Body of pancreas (tissue), 4 donors: ENCODE measurements at regions not wholly inside any gene's neighbourhood (a gene's known extent, or its start where the extent isn't known, plus 50 kb on each side); places are given as distances from the start of the nearest gene placed in this dataset.
"Not testable (repeated sequence)": the region's sequence is repeated elsewhere in the genome, so short reads cannot be mapped to it uniquely, and the experiment has no call there.

Experiments
- POLR2A ChIP-seq, 3 donors: fragments of 450-650 bp; IDR thresholded peaks; one replicate each; pipeline ENCODE4 v1.6.1; 2016; ENCODE audit warnings: antibody characterized with exemption in 3 of 3, mild to moderate bottlenecking in 2 of 3
- TF ChIP-seq, protein P1 (sequence below), 7 experiments: fragments of 450-650 bp in 4 of 7; fragments of 200-600 bp in 3 of 7; sonication (generic) in 3 of 7; IDR thresholded peaks; one replicate each; pipeline ENCODE4 v1.5.1; 2016 to 2019; ENCODE audit warnings: antibody characterized with exemption in 7 of 7

DNA sequence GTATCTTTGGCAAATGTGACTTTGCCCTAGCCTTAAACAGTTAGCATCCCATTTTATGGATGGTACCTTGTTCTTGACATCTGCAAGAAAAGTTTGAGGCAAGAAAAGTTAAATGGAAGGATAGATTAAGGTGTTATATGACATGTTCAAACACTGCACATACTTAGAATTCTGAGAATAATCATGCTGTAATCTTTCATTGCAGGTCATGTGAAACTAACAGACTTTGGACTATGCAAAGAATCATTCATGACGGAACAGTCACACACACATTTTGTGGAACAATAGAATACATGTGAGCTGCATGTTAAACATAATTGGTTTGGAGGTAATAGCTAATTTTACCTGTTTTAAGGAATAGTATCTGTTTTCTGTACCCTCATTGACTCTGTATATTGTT, 144.9 kb downstream of the CDRT15L2 start:
- TF ChIP-seq, protein P1, sequence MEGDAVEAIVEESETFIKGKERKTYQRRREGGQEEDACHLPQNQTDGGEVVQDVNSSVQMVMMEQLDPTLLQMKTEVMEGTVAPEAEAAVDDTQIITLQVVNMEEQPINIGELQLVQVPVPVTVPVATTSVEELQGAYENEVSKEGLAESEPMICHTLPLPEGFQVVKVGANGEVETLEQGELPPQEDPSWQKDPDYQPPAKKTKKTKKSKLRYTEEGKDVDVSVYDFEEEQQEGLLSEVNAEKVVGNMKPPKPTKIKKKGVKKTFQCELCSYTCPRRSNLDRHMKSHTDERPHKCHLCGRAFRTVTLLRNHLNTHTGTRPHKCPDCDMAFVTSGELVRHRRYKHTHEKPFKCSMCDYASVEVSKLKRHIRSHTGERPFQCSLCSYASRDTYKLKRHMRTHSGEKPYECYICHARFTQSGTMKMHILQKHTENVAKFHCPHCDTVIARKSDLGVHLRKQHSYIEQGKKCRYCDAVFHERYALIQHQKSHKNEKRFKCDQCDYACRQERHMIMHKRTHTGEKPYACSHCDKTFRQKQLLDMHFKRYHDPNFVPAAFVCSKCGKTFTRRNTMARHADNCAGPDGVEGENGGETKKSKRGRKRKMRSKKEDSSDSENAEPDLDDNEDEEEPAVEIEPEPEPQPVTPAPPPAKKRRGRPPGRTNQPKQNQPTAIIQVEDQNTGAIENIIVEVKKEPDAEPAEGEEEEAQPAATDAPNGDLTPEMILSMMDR (IDR thresholded peaks at IDR 0.05) = not testable (repeated sequence)
- not testable (repeated sequence) for TF ChIP-seq POLR2A (IDR thresholded peaks at IDR 0.05)
